Neuronal stem cell (in vitro differentiated cells): ENCODE measurements at regions not wholly inside any gene's neighbourhood (a gene's known extent, or its start where the extent isn't known, plus 50 kb on each side); places are given as distances from the start of the nearest gene placed in this dataset.

ENCODE experiments used
- DNase-seq: peaks from one replicate; pipeline ENCODE4 v3.0.0-alpha.2; 2013; ENCODE audit warnings: low spot score
- H2AFZ ChIP-seq: one replicate; pipeline ENCODE4 v1.6.1; 2013; ENCODE audit warnings: mild to moderate bottlenecking, low read length, inconsistent platforms
- H2AK5ac ChIP-seq: 2 replicates; pipeline ENCODE4 v1.6.1; 2013; ENCODE audit warnings: low read depth, mild to moderate bottlenecking, inconsistent platforms, low read length, moderate library complexity, mixed read lengths
- H2BK120ac ChIP-seq: 2 replicates; pipeline ENCODE4 v1.6.1; 2013; ENCODE audit warnings: low read depth, mild to moderate bottlenecking, inconsistent platforms, low read length, moderate library complexity, mixed read lengths
- H2BK12ac ChIP-seq: one replicate; pipeline ENCODE4 v1.6.1; 2013; ENCODE audit warnings: low read length, inconsistent platforms
- H2BK15ac ChIP-seq: 2 replicates; pipeline ENCODE4 v1.6.1; 2013; ENCODE audit warnings: mild to moderate bottlenecking, low read length, inconsistent platforms, mixed read lengths
- H2BK5ac ChIP-seq: one replicate; pipeline ENCODE4 v1.6.1; 2013; ENCODE audit warnings: inconsistent platforms, mild to moderate bottlenecking, low read length, moderate library complexity
- H3K14ac ChIP-seq: one replicate; pipeline ENCODE4 v1.6.1; 2013; ENCODE audit warnings: low read length, inconsistent platforms
- H3K18ac ChIP-seq: 2 replicates; pipeline ENCODE4 v1.6.1; 2013; ENCODE audit warnings: low read length, inconsistent platforms
- H3K23ac ChIP-seq: 2 replicates; pipeline ENCODE4 v1.6.1; 2013; ENCODE audit warnings: low read depth, mild to moderate bottlenecking, mixed read lengths, low read length, inconsistent platforms; ENCODE audit not compliant: poor library complexity
- H3K27ac ChIP-seq: replicated peaks from 3 replicates; pipeline ENCODE4 v1.5.1; 2013; ENCODE audit warnings: low read length, inconsistent platforms
- H3K27me3 ChIP-seq, 3 experiments: 2 replicates each; pipeline ENCODE4 v1.6.1; 2013; ENCODE audit warnings: low read length in 3 of 3, mild to moderate bottlenecking in 2 of 3, inconsistent platforms in 1 of 3, low read depth in 1 of 3, mixed read lengths in 1 of 3, moderate library complexity in 1 of 3; ENCODE audit not compliant: control insufficient read depth in 3 of 3, insufficient read depth in 3 of 3
- H3K36me3 ChIP-seq, 2 donors: replicated peaks in 1 of 2; 2 replicates each; pipeline ENCODE4 v1.6.1; 2013; ENCODE audit warnings: low read length in 2 of 2; ENCODE audit not compliant: control insufficient read depth in 2 of 2, insufficient read depth in 2 of 2
- H3K4ac ChIP-seq: 2 replicates; pipeline ENCODE4 v1.6.1; 2013; ENCODE audit warnings: inconsistent platforms, mild to moderate bottlenecking, low read length, moderate library complexity
- H3K4me1 ChIP-seq, 2 donors: 1 replicate in 1 of 2; 2 replicates in 1 of 2; pipeline ENCODE4 v1.6.1; 2013; ENCODE audit warnings: low read length in 2 of 2, low read depth in 1 of 2; ENCODE audit not compliant: control insufficient read depth in 2 of 2, insufficient read depth in 1 of 2
- H3K4me2 ChIP-seq: one replicate; pipeline ENCODE4 v1.6.1; 2013; ENCODE audit warnings: mild to moderate bottlenecking, low read length, inconsistent platforms; ENCODE audit not compliant: insufficient read depth, poor library complexity, severe bottlenecking
- H3K4me3 ChIP-seq, 2 donors: 2 replicates each; pipeline ENCODE4 v1.5.1; 2013; ENCODE audit warnings: low read length in 2 of 2, mild to moderate bottlenecking in 2 of 2, inconsistent platforms in 1 of 2, moderate library complexity in 1 of 2
- H3K79me1 ChIP-seq: one replicate; pipeline ENCODE4 v1.6.1; 2013; ENCODE audit warnings: low read depth, mild to moderate bottlenecking, inconsistent platforms, low read length, moderate library complexity
- H3K9ac ChIP-seq: one replicate; pipeline ENCODE4 v1.6.1; 2013; ENCODE audit warnings: mild to moderate bottlenecking, low read depth, low read length, inconsistent platforms; ENCODE audit not compliant: poor library complexity
- H3K9me3 ChIP-seq, 2 donors: replicated peaks in 1 of 2; 2 replicates each; pipeline versions ENCODE3 to v1.6.1; 2013; ENCODE audit warnings: low read length in 2 of 2, mild to moderate bottlenecking in 2 of 2, inconsistent platforms in 1 of 2, low read depth in 1 of 2, mixed read lengths in 1 of 2, moderate library complexity in 1 of 2; ENCODE audit not compliant: control insufficient read depth in 2 of 2, insufficient read depth in 1 of 2
- H4K8ac ChIP-seq: one replicate; pipeline ENCODE4 v1.6.1; 2013; ENCODE audit warnings: low read depth, mild to moderate bottlenecking, inconsistent platforms, low read length, moderate library complexity
- H4K91ac ChIP-seq: one replicate; pipeline ENCODE4 v1.6.1; 2013; ENCODE audit warnings: low read length, low read depth, mild to moderate bottlenecking, inconsistent platforms; ENCODE audit not compliant: poor library complexity
- WGBS, 2 donors: extraction: QIAGEN DNeasy Blood & Tissue Kit; methylation state at CpG; one replicate each; pipeline ENCODE4 v1.1.7; 2013; ENCODE audit warnings: missing lambda C conversion rate in 2 of 2, mixed read lengths in 1 of 2; ENCODE audit not compliant: insufficient read length in 2 of 2, insufficient replicate concordance in 1 of 2; ENCODE audit errors: extremely low coverage in 2 of 2; 5-methylcytosine and 5-hydroxymethylcytosine counted together

- no peak overlapping the region for H2AK5ac ChIP-seq
- no peak for DNase-seq
- no peak overlapping the region for H4K8ac ChIP-seq
- H2BK5ac ChIP-seq: no peak overlapping the region
- H2BK15ac ChIP-seq: no peak overlapping the region
- H3K4me2 ChIP-seq: no peak overlapping the region
- H3K9ac ChIP-seq: no peak overlapping the region
- H3K36me3 ChIP-seq: no peaks in the 10 kb centered on the region
- no peaks in the 10 kb centered on the region for H3K9me3 ChIP-seq
- no peak overlapping the region for H3K23ac ChIP-seq
- H3K14ac ChIP-seq: no peak overlapping the region
- H2BK120ac ChIP-seq: no peak overlapping the region
- no peaks in the 10 kb centered on the region for H3K79me1 ChIP-seq
- H3K27me3 ChIP-seq: no peaks in the 10 kb centered on the region
- H3K18ac ChIP-seq: no peak overlapping the region
- no peak overlapping the region for H3K27ac ChIP-seq
- H2BK12ac ChIP-seq: no peak overlapping the region
- H3K4me1 ChIP-seq: no peaks in the 10 kb centered on the region
- H3K4me3 ChIP-seq: no peak overlapping the region
- no peak overlapping the region for H3K4ac ChIP-seq
- no peak overlapping the region for H4K91ac ChIP-seq
- H2AFZ ChIP-seq: peak overlapping the region; percentile 75
Measured at GRCh38 chr4:32569861-32570260, 1849.7 kb downstream of the PCDH7 start.

DNA sequence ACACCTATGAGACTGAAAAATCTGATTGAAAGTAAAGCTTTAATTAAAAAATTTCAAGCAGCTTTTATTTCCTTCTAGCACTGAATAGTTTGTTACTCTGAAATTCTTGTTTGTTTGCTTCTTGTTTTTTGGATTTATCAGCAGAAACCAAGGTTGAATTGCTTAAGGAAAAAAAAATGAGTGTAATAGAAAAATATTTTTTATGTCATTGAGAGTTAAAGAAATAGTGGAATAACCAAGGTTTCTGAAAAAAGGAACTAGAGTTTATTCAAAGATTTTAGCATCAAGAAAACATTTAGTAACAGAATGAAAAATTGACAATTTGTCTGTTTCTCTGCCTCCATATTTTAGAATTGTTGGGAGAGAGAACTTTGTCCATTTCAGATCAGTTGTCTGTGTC lies 1852.2 kb downstream of the PCDH7 start:
- Histone ChIP-seq H3K4me2 (no peak overlapping the region), H3K27me3 (no peaks in the 10 kb centered on the region), H3K79me1 (no peaks in the 10 kb centered on the region), H3K9me3 (no peaks in the 10 kb centered on the region), H3K23ac (no peak overlapping the region), H2AK5ac (no peak overlapping the region), H3K36me3 (no peaks in the 10 kb centered on the region), H2BK15ac (no peak overlapping the region), H2BK12ac (no peak overlapping the region), H4K8ac (no peak overlapping the region), H3K27ac (no peak overlapping the region), H2BK120ac (no peak overlapping the region), H3K9ac (no peak overlapping the region), H3K4ac (no peak overlapping the region), H2BK5ac (no peak overlapping the region), H3K14ac (no peak overlapping the region), H3K4me3 (no peak overlapping the region), H3K4me1 (no peaks in the 10 kb centered on the region), H2AFZ (peak overlapping the region; percentile 24), H3K18ac (no peak overlapping the region), H4K91ac (no peak overlapping the region)
- no peak for DNase-seq

GRCh38 chr4:32574803-32575202 lies 1854.6 kb downstream of the PCDH7 start:
- no peak overlapping the region for H2BK15ac ChIP-seq
- no peak overlapping the region for H3K14ac ChIP-seq
- no peak overlapping the region for H2AFZ ChIP-seq
- H3K9ac ChIP-seq: no peak overlapping the region
- H3K79me1 ChIP-seq: no peaks in the 10 kb centered on the region
- no peak overlapping the region for H2AK5ac ChIP-seq
- no peak overlapping the region for H2BK5ac ChIP-seq
- H3K4me2 ChIP-seq: no peak overlapping the region
- no peak overlapping the region for H3K23ac ChIP-seq
- no peak for DNase-seq
- H3K18ac ChIP-seq: no peak overlapping the region
- no peaks in the 10 kb centered on the region for H3K4me1 ChIP-seq
- H4K8ac ChIP-seq: no peak overlapping the region
- WGBS, 2 donors: no CpG with 5 or more reads among the region's 1 CpG
- no peak overlapping the region for H4K91ac ChIP-seq
- no peak overlapping the region for H2BK120ac ChIP-seq
- no peak overlapping the region for H3K4me3 ChIP-seq
- H3K9me3 ChIP-seq: no peaks in the 10 kb centered on the region
- H3K36me3 ChIP-seq: no peaks in the 10 kb centered on the region
- no peak overlapping the region for H3K4ac ChIP-seq
- H2BK12ac ChIP-seq: no peak overlapping the region
- H3K27me3 ChIP-seq: no peaks in the 10 kb centered on the region
- no peak overlapping the region for H3K27ac ChIP-seq

DNA sequence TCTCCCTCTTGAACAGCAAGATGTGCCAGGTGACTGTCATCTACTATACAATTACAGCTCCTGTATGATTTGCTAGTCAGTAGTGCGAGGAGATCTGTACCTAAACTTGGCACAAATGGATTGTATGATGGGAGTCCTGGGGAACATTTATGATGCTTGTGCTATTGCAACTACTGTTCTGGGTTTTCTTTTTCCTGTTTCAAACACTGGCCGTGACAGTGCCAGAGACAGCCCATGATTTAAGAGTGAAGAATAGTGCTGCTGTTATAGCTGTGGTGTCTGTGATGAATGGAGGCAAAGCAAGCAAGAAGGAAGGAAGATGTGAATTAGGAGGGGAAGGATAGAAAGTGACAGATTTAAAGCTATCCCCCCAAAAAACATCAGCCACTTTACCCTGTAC lies 1868.9 kb downstream of the PCDH7 start:
- H4K8ac ChIP-seq: no peak overlapping the region
- no peak overlapping the region for H3K14ac ChIP-seq
- H3K9me3 ChIP-seq: no peaks in the 10 kb centered on the region
- no peak overlapping the region for H2BK12ac ChIP-seq
- no peaks in the 10 kb centered on the region for H3K36me3 ChIP-seq
- no peak overlapping the region for H2BK5ac ChIP-seq
- no peak overlapping the region for H3K4me2 ChIP-seq
- H2AK5ac ChIP-seq: no peak overlapping the region
- H3K79me1 ChIP-seq: no peaks in the 10 kb centered on the region
- H2BK120ac ChIP-seq: no peak overlapping the region
- H4K91ac ChIP-seq: no peak overlapping the region
- no peaks in the 10 kb centered on the region for H3K27me3 ChIP-seq
- no CpG with 5 or more reads among the region's 2 CpGs for WGBS, 2 donors
- no peak overlapping the region for H3K18ac ChIP-seq
- H3K4me1 ChIP-seq: peaks cover 2% of the 10 kb centered on the region in 2 donors
- no peak for DNase-seq
- H3K27ac ChIP-seq: no peak overlapping the region
- H2AFZ ChIP-seq: no peak overlapping the region
- H3K23ac ChIP-seq: no peak overlapping the region
- no peak overlapping the region for H3K9ac ChIP-seq
- H3K4me3 ChIP-seq: no peak overlapping the region
- no peak overlapping the region for H3K4ac ChIP-seq
- H2BK15ac ChIP-seq: no peak overlapping the region
